Hindlimb muscle (tissue), 1 donor: ENCODE measurements at regions not wholly inside any gene's neighbourhood (a gene's known extent, or its start where the extent isn't known, plus 50 kb on each side); places are given as distances from the start of the nearest gene placed in this dataset.

ENCODE experiments used
- DNase-seq: peaks from one replicate; pipeline ENCODE4 v3.0.0-alpha.2; 2013

- no peak for DNase-seq
Measured at GRCh38 chr12:74818412-74818811, 280.8 kb downstream of the ATXN7L3B start.

- no peak for DNase-seq
Measured at GRCh38 chr12:74820324-74820723, 282.7 kb downstream of the ATXN7L3B start.

GRCh38 chr12:74836567-74836966, 298.9 kb downstream of the ATXN7L3B start:
- no peak for DNase-seq

GRCh38 chr12:74846116-74846515, 308.5 kb downstream of the ATXN7L3B start:
- no peak for DNase-seq

- no peak for DNase-seq
Measured at GRCh38 chr12:74847169-74847568, 309.5 kb downstream of the ATXN7L3B start.

GRCh38 chr12:74848006-74848405, 310.4 kb downstream of the ATXN7L3B start:
- DNase-seq: no peak

GRCh38 chr12:74849801-74850200, 312.2 kb downstream of the ATXN7L3B start:
- DNase-seq: no peak

GRCh38 chr12:74871817-74872216, 334.2 kb downstream of the ATXN7L3B start:
- no peak for DNase-seq

- DNase-seq: no peak
Measured at GRCh38 chr12:74885775-74886174, 323.9 kb downstream of the KCNC2 start.

- no peak for DNase-seq
Measured at GRCh38 chr12:74889073-74889472, 320.6 kb downstream of the KCNC2 start.

- DNase-seq: no peak
Measured at GRCh38 chr12:74889563-74890236, 319.9 kb downstream of the KCNC2 start.

- no peak for DNase-seq
Measured at GRCh38 chr12:74890237-74890599, 319.4 kb downstream of the KCNC2 start.

GRCh38 chr12:74891083-74891668, 318.5 kb downstream of the KCNC2 start:
- DNase-seq: no peak

GRCh38 chr12:74892057-74892633, 317.5 kb downstream of the KCNC2 start:
- no peak for DNase-seq

GRCh38 chr12:74896186-74896585, 313.5 kb downstream of the KCNC2 start:
- DNase-seq: no peak

GRCh38 chr12:74897425-74898211, 312.0 kb downstream of the KCNC2 start:
- DNase-seq: no peak

- DNase-seq: no peak
Measured at GRCh38 chr12:74899031-74899829, 310.4 kb downstream of the KCNC2 start.

GRCh38 chr12:74900232-74900631, 309.4 kb downstream of the KCNC2 start:
- no peak for DNase-seq

GRCh38 chr12:74903522-74903921, 306.1 kb downstream of the KCNC2 start:
- DNase-seq: no peak

GRCh38 chr12:74906224-74906623, 303.4 kb downstream of the KCNC2 start:
- no peak for DNase-seq

- DNase-seq: no peak
Measured at GRCh38 chr12:74910831-74911230, 298.8 kb downstream of the KCNC2 start.

GRCh38 chr12:74914378-74914777, 295.3 kb downstream of the KCNC2 start:
- no peak for DNase-seq

- DNase-seq: no peak
Measured at GRCh38 chr12:74915718-74916117, 293.9 kb downstream of the KCNC2 start.
